ENCODE measurements at regions not wholly inside any gene's neighbourhood (a gene's known extent, or its start where the extent isn't known, plus 50 kb on each side); places are given as distances from the start of the nearest gene placed in this dataset.

GRCh38 chr15:24865303-24865702, 89.5 kb upstream of the SNRPN start:
- TF ChIP-seq CTCF (IDR thresholded peaks at IDR 0.05) (no peak), EP300 (IDR thresholded peaks at IDR 0.05) (no peak), POLR2A (IDR thresholded peaks at IDR 0.05) (no peak), POLR2AphosphoS5 (IDR thresholded peaks at IDR 0.05) (no peak)
